ENCODE measurements at regions not wholly inside any gene's neighbourhood (a gene's known extent, or its start where the extent isn't known, plus 50 kb on each side); places are given as distances from the start of the nearest gene placed in this dataset.

DNA sequence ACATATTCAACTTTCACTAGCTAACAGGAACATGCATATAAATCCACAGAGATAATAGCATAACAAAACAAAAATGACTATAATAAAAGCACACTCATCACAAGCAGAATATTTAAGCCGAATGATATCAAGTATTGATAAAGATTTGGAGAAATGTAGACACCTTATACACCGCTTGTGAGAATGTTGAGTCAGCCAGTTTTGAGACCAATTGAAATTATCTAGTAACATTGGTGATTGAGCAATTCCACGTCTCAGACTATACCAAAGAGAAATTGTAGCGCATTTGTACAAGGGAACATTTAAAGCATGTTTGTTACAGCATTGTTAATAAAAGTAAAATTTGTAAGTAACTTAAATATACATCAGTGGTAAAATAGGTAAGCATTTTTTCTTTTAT, 402.9 kb upstream of the FIGN start (continued):
- TF ChIP-seq, protein P1, sequence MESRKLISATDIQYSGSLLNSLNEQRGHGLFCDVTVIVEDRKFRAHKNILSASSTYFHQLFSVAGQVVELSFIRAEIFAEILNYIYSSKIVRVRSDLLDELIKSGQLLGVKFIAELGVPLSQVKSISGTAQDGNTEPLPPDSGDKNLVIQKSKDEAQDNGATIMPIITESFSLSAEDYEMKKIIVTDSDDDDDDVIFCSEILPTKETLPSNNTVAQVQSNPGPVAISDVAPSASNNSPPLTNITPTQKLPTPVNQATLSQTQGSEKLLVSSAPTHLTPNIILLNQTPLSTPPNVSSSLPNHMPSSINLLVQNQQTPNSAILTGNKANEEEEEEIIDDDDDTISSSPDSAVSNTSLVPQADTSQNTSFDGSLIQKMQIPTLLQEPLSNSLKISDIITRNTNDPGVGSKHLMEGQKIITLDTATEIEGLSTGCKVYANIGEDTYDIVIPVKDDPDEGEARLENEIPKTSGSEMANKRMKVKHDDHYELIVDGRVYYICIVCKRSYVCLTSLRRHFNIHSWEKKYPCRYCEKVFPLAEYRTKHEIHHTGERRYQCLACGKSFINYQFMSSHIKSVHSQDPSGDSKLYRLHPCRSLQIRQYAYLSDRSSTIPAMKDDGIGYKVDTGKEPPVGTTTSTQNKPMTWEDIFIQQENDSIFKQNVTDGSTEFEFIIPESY (IDR thresholded peaks at IDR 0.05; ENCODE audit: extremely low read depth, insufficient replicate concordance, low read length): no peak
- TF ChIP-seq POLR2A (IDR thresholded peaks at IDR 0.05; ENCODE audit: borderline replicate concordance, extremely low read depth, insufficient read depth, insufficient read length): no peak
- TF ChIP-seq YY1 (IDR thresholded peaks at IDR 0.05; ENCODE audit: extremely low read depth, insufficient replicate concordance, low read depth, low read length): no peak
- TF ChIP-seq RAD21 (IDR thresholded peaks at IDR 0.05; ENCODE audit: low read depth): no peak

DNA sequence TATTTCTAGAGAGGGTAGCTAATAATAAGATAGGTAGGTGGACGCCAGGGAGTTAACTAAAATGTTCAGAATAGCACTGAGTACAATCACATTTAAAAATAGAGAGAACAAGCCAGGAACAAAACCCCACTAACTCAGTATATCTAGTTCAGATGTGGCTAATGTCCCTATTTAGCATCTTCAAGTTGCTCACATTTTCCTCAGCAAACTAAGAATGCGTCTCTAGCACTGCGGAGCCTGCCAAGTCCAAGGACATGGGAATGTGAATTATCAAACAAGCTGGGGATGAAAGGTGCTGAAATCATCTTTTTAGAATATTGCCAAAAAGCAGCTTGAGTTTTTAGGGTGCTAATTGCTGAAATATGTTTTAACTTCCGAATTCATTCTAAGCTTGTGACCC, 398.5 kb upstream of the FIGN start:
- Histone ChIP-seq H3K4me3 (replicated peaks in 1 of 2; ENCODE audit: low read depth in 1 of 2, low read length in 2 of 2) (no peak overlapping the region), H3K9me3 (ENCODE audit: control insufficient read depth in 1 of 2, insufficient read depth in 1 of 2, low read depth in 1 of 2, low read length in 2 of 2) (no peaks in the 10 kb centered on the region), H3K79me2 (ENCODE audit: insufficient read depth, low read length) (no peaks in the 10 kb centered on the region), H3K9ac (ENCODE audit: low read length) (no peak overlapping the region), H3K9me2 (ENCODE audit: insufficient read depth) (no peaks in the 10 kb centered on the region), H3K4me1 (ENCODE audit: control insufficient read depth in 1 of 2, insufficient read depth in 2 of 2, low read length in 2 of 2) (no peaks in the 10 kb centered on the region), H3K27me3 (ENCODE audit: insufficient read depth, low read length) (peaks cover 25% of the 10 kb centered on the region), H4K20me1 (ENCODE audit: insufficient read depth) (no peaks in the 10 kb centered on the region; the same call in 1 of the 2 replicates), H3K27ac (ENCODE audit: low read depth, low read length) (no peak overlapping the region), H2AFZ (ENCODE audit: low read depth, low read length, poor library complexity, severe bottlenecking) (no peak overlapping the region), H3K4me2 (ENCODE audit: low read length) (no peak overlapping the region), H3K36me3 (ENCODE audit: control insufficient read depth in 1 of 2, insufficient read depth in 2 of 2, low read length in 2 of 2) (no peaks in the 10 kb centered on the region)
- no TSS peak for BruUV-seq (replicated peaks)
- ChIA-PET CTCF (no interaction called here), POLR2A (no interaction called here), RAD21 (ENCODE audit: low non-redundant PET in 1 of 2, low total read pairs in 2 of 2, uncharacterized antibody in 2 of 2, unreplicated experiment in 2 of 2) (no interaction called here)
- DNase-seq (ENCODE audit: low read depth, low spot score) (no peak), ATAC-seq (no peak)
- TF ChIP-seq SRF (IDR thresholded peaks at IDR 0.05; ENCODE audit: low read depth) (no peak), ZNF274 (IDR thresholded peaks at IDR 0.05; ENCODE audit: low read depth, low read length) (no peak)
- intact Hi-C loops (cut with micrococcal nuclease): no loop called here
